NCI-H524 (cell line): ENCODE measurements at regions not wholly inside any gene's neighbourhood (a gene's known extent, or its start where the extent isn't known, plus 50 kb on each side); places are given as distances from the start of the nearest gene placed in this dataset.

Experiments
- DNase-seq, 2 experiments: peaks; one replicate each; lab custom pipeline; 2025; lab: John Stamatoyannopoulos, UW

GRCh38 chr12:16136219-16136988, 141.1 kb downstream of the SLC15A5 start:
- no peak for DNase-seq

- no peak for DNase-seq
Measured at GRCh38 chr12:16135323-16135722, 142.2 kb downstream of the SLC15A5 start.

- DNase-seq, result no peak
Measured at GRCh38 chr12:16130343-16130742, 147.1 kb downstream of the SLC15A5 start.

- no peak for DNase-seq
Measured at GRCh38 chr12:16121953-16122352, 155.5 kb downstream of the SLC15A5 start.

- DNase-seq, result no peak
Measured at GRCh38 chr12:16119618-16120415, 157.7 kb downstream of the SLC15A5 start.

GRCh38 chr12:16118586-16118985, 158.9 kb downstream of the SLC15A5 start:
- no peak for DNase-seq

GRCh38 chr12:16112612-16113560, 164.6 kb downstream of the SLC15A5 start:
- DNase-seq, result peak; percentile 90 to 95

GRCh38 chr12:16112130-16112529, 165.4 kb downstream of the SLC15A5 start:
- DNase-seq, result peak in 1 of 2 experiments; percentile 38

GRCh38 chr12:16110596-16110995, 166.9 kb downstream of the SLC15A5 start:
- DNase-seq, result no peak

GRCh38 chr12:16103851-16104250, 173.6 kb downstream of the SLC15A5 start:
- DNase-seq, result no peak

GRCh38 chr12:16100206-16100605, 177.3 kb downstream of the SLC15A5 start:
- DNase-seq, result no peak

- DNase-seq, result no peak
Measured at GRCh38 chr12:16096273-16096849, 181.1 kb downstream of the SLC15A5 start.

- no peak for DNase-seq
Measured at GRCh38 chr12:16095531-16096110, 181.9 kb downstream of the SLC15A5 start.

- DNase-seq, result no peak
Measured at GRCh38 chr12:16094437-16094836, 183.0 kb downstream of the SLC15A5 start.

GRCh38 chr12:16093825-16094224, 182.7 kb downstream of the DERA start:
- no peak for DNase-seq

- no peak for DNase-seq
Measured at GRCh38 chr12:16090974-16091373, 179.8 kb downstream of the DERA start.

GRCh38 chr12:16088421-16088820, 177.3 kb downstream of the DERA start:
- DNase-seq, result no peak
